Breast epithelium (tissue), 3 donors: ENCODE measurements at regions not wholly inside any gene's neighbourhood (a gene's known extent, or its start where the extent isn't known, plus 50 kb on each side); places are given as distances from the start of the nearest gene placed in this dataset.

ENCODE experiments used
- POLR2A ChIP-seq: fragments of 450-650 bp; IDR thresholded peaks from one replicate; pipeline ENCODE4 v1.6.1; 2016; ENCODE audit warnings: antibody characterized with exemption, mild to moderate bottlenecking, moderate library complexity
- POLR2AphosphoS5 ChIP-seq, 3 donors: sonication (generic); formaldehyde crosslinking; IDR thresholded peaks; one replicate each; pipeline ENCODE4 v1.6.1; 2017; ENCODE audit warnings: antibody characterized with exemption in 3 of 3
- TF ChIP-seq, protein P1 (sequence below), 3 donors: fragments of 450-650 bp; IDR thresholded peaks; one replicate each; pipeline ENCODE4 v1.5.1; 2016 to 2017; ENCODE audit warnings: antibody characterized with exemption in 3 of 3, mild to moderate bottlenecking in 3 of 3, moderate library complexity in 3 of 3

- TF ChIP-seq, protein P1, sequence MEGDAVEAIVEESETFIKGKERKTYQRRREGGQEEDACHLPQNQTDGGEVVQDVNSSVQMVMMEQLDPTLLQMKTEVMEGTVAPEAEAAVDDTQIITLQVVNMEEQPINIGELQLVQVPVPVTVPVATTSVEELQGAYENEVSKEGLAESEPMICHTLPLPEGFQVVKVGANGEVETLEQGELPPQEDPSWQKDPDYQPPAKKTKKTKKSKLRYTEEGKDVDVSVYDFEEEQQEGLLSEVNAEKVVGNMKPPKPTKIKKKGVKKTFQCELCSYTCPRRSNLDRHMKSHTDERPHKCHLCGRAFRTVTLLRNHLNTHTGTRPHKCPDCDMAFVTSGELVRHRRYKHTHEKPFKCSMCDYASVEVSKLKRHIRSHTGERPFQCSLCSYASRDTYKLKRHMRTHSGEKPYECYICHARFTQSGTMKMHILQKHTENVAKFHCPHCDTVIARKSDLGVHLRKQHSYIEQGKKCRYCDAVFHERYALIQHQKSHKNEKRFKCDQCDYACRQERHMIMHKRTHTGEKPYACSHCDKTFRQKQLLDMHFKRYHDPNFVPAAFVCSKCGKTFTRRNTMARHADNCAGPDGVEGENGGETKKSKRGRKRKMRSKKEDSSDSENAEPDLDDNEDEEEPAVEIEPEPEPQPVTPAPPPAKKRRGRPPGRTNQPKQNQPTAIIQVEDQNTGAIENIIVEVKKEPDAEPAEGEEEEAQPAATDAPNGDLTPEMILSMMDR (IDR thresholded peaks at IDR 0.05) = no peak
- TF ChIP-seq POLR2A (no peak), POLR2AphosphoS5 (IDR thresholded peaks at IDR 0.05) (no peak)
These were observed 994.8 kb downstream of the NLGN4X start for GRCh38 chrX:5233830-5234229.
